Activated CD4-positive, alpha-beta T cell treated with anti-CD3 and anti-CD28 coated beads, Interleukin-2, amount 50 U/mL, for 48 hours (primary cell): ENCODE measurements at regions not wholly inside any gene's neighbourhood (a gene's known extent, or its start where the extent isn't known, plus 50 kb on each side); places are given as distances from the start of the nearest gene placed in this dataset.
"Not testable (repeated sequence)": the region's sequence is repeated elsewhere in the genome, so short reads cannot be mapped to it uniquely, and the experiment has no call there.

Source experiments
- DNase-seq, 2 experiments: peaks; one replicate each; pipeline ENCODE4 v3.0.0-alpha.2; 2020

GRCh38 chr15:30845536-30845935 is 58.2 kb upstream of the FAN1 start:
- DNase-seq: not testable (repeated sequence)
